K562 (cell line): ENCODE measurements at regions not wholly inside any gene's neighbourhood (a gene's known extent, or its start where the extent isn't known, plus 50 kb on each side); places are given as distances from the start of the nearest gene placed in this dataset.

Experiments used
- ATAC-seq: fragments of 200-7000 bp; cut with Tn5 transposase; 3 replicates; pipeline ENCODE4 v1.9.1; 2020; ENCODE audit warnings: moderate library complexity
- BruUV-seq: library from RNA; stranded (reverse); fragments of 400-500 nt; replicated peaks from 2 replicates; lab custom pipeline; 2021; lab: Mats Ljungman, UMichigan
- CTCF ChIA-PET: fragments of 300-600 bp; formaldehyde crosslinking; extraction: SDS; loops from one replicate; lab custom pipeline; 2021; ENCODE audit warnings: low intra/inter-chr PET ratio; lab: Yijun Ruan, JAX
- POLR2A ChIA-PET: fragments of 300-600, 350-650 bp; sonication (Branson Sonifier 250); formaldehyde crosslinking; extraction: SDS; loops from one replicate; lab custom pipeline; 2021; ENCODE audit warnings: antibody characterized with exemption, inconsistent platforms; lab: Yijun Ruan, JAX
- DNase-seq, 4 experiments: peaks; one replicate each; pipeline versions ENCODE4 v3.0.0 to v3.0.0-alpha.2; 2011 to 2018; ENCODE audit warnings: low spot score in 3 of 4, mixed read lengths in 3 of 4; ENCODE audit errors: extremely low read depth in 1 of 4
- FAIRE-seq: peaks from 2 replicates; lab custom pipeline; 2011; peaks lifted over from hg19 to GRCh38; lab: Jason Lieb, UNC
- H2AFZ ChIP-seq: 2 replicates; pipeline ENCODE4 v1.6.0; 2011; ENCODE audit warnings: low read depth, low read length, control low read depth, inconsistent platforms
- H3K27ac ChIP-seq: fragments of 200-600 bp; 3 replicates; pipeline ENCODE4 v1.8.0; 2011; ENCODE audit warnings: low read depth, mild to moderate bottlenecking, control low read depth, inconsistent platforms, low read length, moderate library complexity, mixed read lengths; ENCODE audit errors: extremely low read depth
- H3K27me3 ChIP-seq, 2 experiments: fragments of 300-600 bp in 1 of 2; 2 replicates in 1 of 2; 3 replicates in 1 of 2; pipeline versions ENCODE4 v1.6.0 to v1.8.0; 2011; ENCODE audit warnings: inconsistent platforms in 2 of 2, low read length in 2 of 2, mild to moderate bottlenecking in 1 of 2, mixed read lengths in 1 of 2, moderate library complexity in 1 of 2; ENCODE audit not compliant: control insufficient read depth in 2 of 2, insufficient read depth in 2 of 2
- H3K36me3 ChIP-seq: fragments of 300-600 bp; 3 replicates; pipeline ENCODE4 v1.8.0; 2011; ENCODE audit warnings: mild to moderate bottlenecking, low read length, inconsistent platforms; ENCODE audit not compliant: control insufficient read depth, insufficient read depth
- H3K4me1 ChIP-seq, 2 experiments: fragments of 200-600 bp in 1 of 2; replicated peaks in 1 of 2; 2 replicates in 1 of 2; 3 replicates in 1 of 2; pipeline versions ENCODE4 v1.5.1 to v1.8.0; 2011; ENCODE audit warnings: inconsistent platforms in 2 of 2, low read length in 2 of 2, mild to moderate bottlenecking in 1 of 2, mixed read lengths in 1 of 2, moderate library complexity in 1 of 2; ENCODE audit not compliant: control insufficient read depth in 2 of 2, insufficient read depth in 2 of 2
- H3K4me2 ChIP-seq: 2 replicates; pipeline ENCODE4 v1.6.1; 2011; ENCODE audit warnings: low read length, control low read depth, inconsistent platforms, mixed read lengths; ENCODE audit not compliant: insufficient read depth
- H3K4me3 ChIP-seq: fragments of 200-600 bp; sonication (generic), shearing (Covaris generic); 2 replicates; pipeline ENCODE4 v1.5.1; 2016; ENCODE audit warnings: control low read depth, inconsistent platforms
- H3K79me2 ChIP-seq: fragments of 200-600 bp; 3 replicates; pipeline ENCODE4 v1.8.0; 2011; ENCODE audit warnings: low read length, inconsistent platforms; ENCODE audit not compliant: control insufficient read depth, insufficient read depth
- H3K9ac ChIP-seq, 2 experiments: 2 replicates each; pipeline versions ENCODE4 v1.6.0 to v1.6.1; 2011; ENCODE audit warnings: low read depth in 2 of 2, low read length in 2 of 2, control low read depth in 1 of 2, inconsistent platforms in 1 of 2, mild to moderate bottlenecking in 1 of 2, mixed read lengths in 1 of 2; ENCODE audit not compliant: insufficient read depth in 1 of 2
- H3K9me1 ChIP-seq: one replicate; pipeline ENCODE4 v1.6.0; 2011; ENCODE audit warnings: inconsistent platforms, mild to moderate bottlenecking, low read length, moderate library complexity; ENCODE audit not compliant: control insufficient read depth, insufficient read depth
- H3K9me3 ChIP-seq: replicated peaks from 2 replicates; pipeline ENCODE4 v1.5.1; 2011; ENCODE audit warnings: low read depth, low read length, inconsistent platforms; ENCODE audit not compliant: control insufficient read depth, insufficient read depth
- H4K20me1 ChIP-seq: replicated peaks from 2 replicates; pipeline ENCODE4 v1.6.1; 2011; ENCODE audit warnings: low read length, inconsistent platforms, mixed read lengths; ENCODE audit not compliant: control insufficient read depth, insufficient read depth
- BHLHE40 ChIP-seq: IDR thresholded peaks from 2 replicates; pipeline ENCODE4 v1.6.1; 2011; ENCODE audit warnings: low read length, improper control_type of control experiment
- COPS2 ChIP-seq: fragments of 450-650 bp; conservative IDR thresholded peaks from 2 replicates; pipeline ENCODE4 v1.6.1; 2016; ENCODE audit warnings: mild to moderate bottlenecking, moderate library complexity
- CTBP1 ChIP-seq: fragments of 450-650 bp; IDR thresholded peaks from 2 replicates; pipeline ENCODE4 v1.6.1; 2016; ENCODE audit warnings: borderline replicate concordance
- MNT ChIP-seq, 2 experiments: fragments of 450-650 bp; conservative IDR thresholded peaks; 2 replicates each; pipeline ENCODE4 v1.6.1; 2017; ENCODE audit warnings: mild to moderate bottlenecking in 2 of 2, moderate library complexity in 2 of 2
- NFIX ChIP-seq: fragments of 250-450 bp; sonication (Bioruptor Pico); IDR thresholded peaks from 2 replicates; pipeline ENCODE4 v1.4.0; 2020; ENCODE audit warnings: low read depth, mild to moderate bottlenecking, moderate library complexity
- RBM14 ChIP-seq: fragments of 200-400 bp; formaldehyde crosslinking; IDR thresholded peaks from 2 replicates; pipeline ENCODE4 v1.6.1; 2018; ENCODE audit warnings: low read depth, mild to moderate bottlenecking, low read length, moderate library complexity, borderline replicate concordance; ENCODE audit not compliant: insufficient read depth
- SAFB ChIP-seq: fragments of 200-400 bp; formaldehyde crosslinking; IDR thresholded peaks from 2 replicates; pipeline ENCODE4 v1.6.1; 2017; ENCODE audit warnings: low read depth, low read length, borderline replicate concordance
- SAFB2 ChIP-seq: fragments of 200-400 bp; formaldehyde crosslinking; IDR thresholded peaks from 2 replicates; pipeline ENCODE4 v1.6.1; 2018; ENCODE audit warnings: borderline replicate concordance, low read length, low read depth, moderate library complexity; ENCODE audit not compliant: severe bottlenecking
- WHSC1 ChIP-seq: IDR thresholded peaks from one replicate; pipeline ENCODE4 v1.6.1; 2012; ENCODE audit warnings: low read length, control low read depth, inconsistent platforms
- ZNF77 ChIP-seq: fragments of 250-450 bp; sonication (Bioruptor Pico); IDR thresholded peaks from 2 replicates; pipeline ENCODE4 v1.5.0; 2020
- WGBS: fragments of 100-300 bp; shearing (Covaris generic); methylation state at CpG from one replicate; pipeline ENCODE4 v1.1.6; 2016; ENCODE audit warnings: low coverage, mixed read lengths; ENCODE audit not compliant: insufficient coverage; ENCODE audit errors: missing lambda C conversion rate; 5-methylcytosine and 5-hydroxymethylcytosine counted together
- in situ Hi-C: fragments of 300-500 bp; cut with MboI; formaldehyde crosslinking; loops from 4 replicates; pipeline ENCODE4 v1.15.0; 2018; ENCODE audit warnings: inconsistent platforms, mixed read lengths
- intact Hi-C: fragments of 100-400 bp; cut with micrococcal nuclease; formaldehyde crosslinking; loops from 2 replicates; pipeline ENCODE4 v1.14.2; 2022

- Histone ChIP-seq H3K36me3 (no peaks in the 10 kb centered on the region), H3K9ac (no peak overlapping the region), H2AFZ (no peak overlapping the region), H3K27me3 (no peaks in the 10 kb centered on the region), H3K4me2 (no peak overlapping the region), H3K9me3 (no peaks in the 10 kb centered on the region), H4K20me1 (no peaks in the 10 kb centered on the region), H3K4me1 (no peaks in the 10 kb centered on the region), H3K4me3 (no peak overlapping the region), H3K79me2 (no peaks in the 10 kb centered on the region)
- intact Hi-C loops (no loop called here), in situ Hi-C loops (no loop called here)
- ChIA-PET POLR2A (no interaction called here), CTCF (no interaction called here)
- ATAC-seq (no peak), DNase-seq (no peak), FAIRE-seq (no peak)
- 2% methylated on average over 8 of the region's 8 CpGs for WGBS
- BruUV-seq, result no TSS peak
- TF ChIP-seq COPS2, result no peak
- no peak for TF ChIP-seq MNT (conservative IDR thresholded peaks at IDR 0.05)
- no peak for TF ChIP-seq NFIX
- TF ChIP-seq SAFB2, result no peak
- no peak for TF ChIP-seq ZNF77 (CRISPR knock-in tag)
- no peak for TF ChIP-seq BHLHE40
- no peak for TF ChIP-seq CTBP1
- TF ChIP-seq RBM14, result no peak
- TF ChIP-seq WHSC1, result no peak
- TF ChIP-seq SAFB, result no peak
- TF ChIP-seq, all 486 proteins: peak for 0
- no peak overlapping the region for H3K27ac ChIP-seq
- H3K9me1 ChIP-seq, result no peaks in the 10 kb centered on the region
These were observed 646.9 kb upstream of the ACVR2A start for GRCh38 chr2:147197754-147198483.
